ENCODE measurements at regions not wholly inside any gene's neighbourhood (a gene's known extent, or its start where the extent isn't known, plus 50 kb on each side); places are given as distances from the start of the nearest gene placed in this dataset.

GRCh38 chr11:42957831-42958230, 354.0 kb upstream of the API5 start:
- no peak for TF ChIP-seq CTCF (IDR thresholded peaks at IDR 0.05; ENCODE audit: insufficient read depth, low read length)
- TF ChIP-seq GABPA (IDR thresholded peaks at IDR 0.05; ENCODE audit: low read depth) = no peak
- TF ChIP-seq POLR2AphosphoS5 (IDR thresholded peaks at IDR 0.05; ENCODE audit: low read depth) = no peak
- no peak for TF ChIP-seq REST (IDR thresholded peaks at IDR 0.05; ENCODE audit: insufficient replicate concordance, low read depth)
